HCT116 (cell line): ENCODE measurements at regions not wholly inside any gene's neighbourhood (a gene's known extent, or its start where the extent isn't known, plus 50 kb on each side); places are given as distances from the start of the nearest gene placed in this dataset.

Experiments
- ATAC-seq: fragments of 200-7000 bp; cut with Tn5 transposase; 2 replicates; pipeline ENCODE4 v1.9.1; 2020; ENCODE audit warnings: mild to moderate bottlenecking, moderate library complexity
- BruUV-seq: library from RNA; stranded (reverse); fragments of 400-500 nt; replicated peaks from 2 replicates; lab custom pipeline; 2021; lab: Mats Ljungman, UMichigan
- CTCF ChIA-PET: fragments of 300-600 bp; sonication (Branson Sonifier 250); formaldehyde crosslinking; loops from one replicate; lab custom pipeline; 2021; ENCODE audit warnings: antibody characterized with exemption; lab: Charles Lee
- POLR2A ChIA-PET: fragments of 300-600, 350-600 bp; sonication (Branson Sonifier 250); formaldehyde crosslinking; loops from one replicate; lab custom pipeline; 2021; ENCODE audit warnings: antibody characterized with exemption; lab: Charles Lee
- RAD21 ChIA-PET, 2 experiments: fragments of 300-600 bp; sonication (Branson Sonifier 250); formaldehyde crosslinking; loops; one replicate each; lab custom pipeline; 2023; ENCODE audit warnings: low total read pairs in 2 of 2; ENCODE audit not compliant: uncharacterized antibody in 2 of 2, unreplicated experiment in 2 of 2, low non-redundant PET in 1 of 2; lab: Charles Lee
- DNase-seq: peaks from one replicate; pipeline ENCODE4 v3.0.0-alpha.2; 2010; ENCODE audit warnings: low read depth, low spot score
- H2AFZ ChIP-seq: fragments of 200-600 bp; shearing (Covaris generic), sonication (generic); 2 replicates; pipeline ENCODE4 v1.6.1; 2017; ENCODE audit warnings: low read depth, mixed run types, mixed read lengths, antibody characterized with exemption, low read length; ENCODE audit not compliant: poor library complexity, severe bottlenecking
- H3K27ac ChIP-seq: 2 replicates; pipeline ENCODE4 v1.5.1; 2012; ENCODE audit warnings: low read depth, low read length
- H3K27me3 ChIP-seq: fragments of 200-600 bp; sonication (generic); 2 replicates; pipeline ENCODE4 v1.6.1; 2016; ENCODE audit warnings: mixed run types, low read length, mixed read lengths; ENCODE audit not compliant: insufficient read depth
- H3K36me3 ChIP-seq, 2 experiments: fragments of 200-500 bp in 1 of 2; fragments of 200-600 bp in 1 of 2; sonication (Bioruptor generic) in 1 of 2; sonication (generic) in 1 of 2; 2 replicates each; pipeline versions ENCODE4 v1.5.1 to v1.6.1; 2014 to 2016; ENCODE audit warnings: low read length in 2 of 2, inconsistent platforms in 1 of 2, mixed read lengths in 1 of 2, mixed run types in 1 of 2; ENCODE audit not compliant: insufficient read depth in 2 of 2, control insufficient read depth in 1 of 2
- H3K4me1 ChIP-seq, 2 experiments: fragments of 200-600 bp in 1 of 2; sonication (generic) in 1 of 2; 2 replicates each; pipeline versions ENCODE4 v1.5.1 to v1.6.1; 2012 to 2017; ENCODE audit warnings: low read length in 2 of 2, inconsistent platforms in 1 of 2, mild to moderate bottlenecking in 1 of 2, mixed read lengths in 1 of 2, mixed run types in 1 of 2, moderate library complexity in 1 of 2; ENCODE audit not compliant: insufficient read depth in 2 of 2, control insufficient read depth in 1 of 2
- H3K4me2 ChIP-seq: fragments of 200-600 bp; sonication (generic); 2 replicates; pipeline ENCODE4 v1.6.1; 2017; ENCODE audit warnings: mixed run types, low read length, mixed read lengths
- H3K4me3 ChIP-seq, 2 experiments: fragments of 200-600 bp in 1 of 2; sonication (generic) in 1 of 2; replicated peaks in 1 of 2; 2 replicates each; pipeline ENCODE4 v1.5.1; 2011 to 2016; ENCODE audit warnings: low read length in 2 of 2, control low read depth in 1 of 2, low read depth in 1 of 2, mild to moderate bottlenecking in 1 of 2, mixed read lengths in 1 of 2, mixed run types in 1 of 2
- H3K79me2 ChIP-seq: fragments of 200-600 bp; sonication (generic); 2 replicates; pipeline ENCODE4 v1.6.1; 2017; ENCODE audit warnings: mild to moderate bottlenecking, mixed run types, low read length, moderate library complexity, mixed read lengths; ENCODE audit not compliant: insufficient read depth
- H3K9ac ChIP-seq: fragments of 200-600 bp; sonication (generic); 2 replicates; pipeline ENCODE4 v1.6.1; 2016; ENCODE audit warnings: low read length, mixed read lengths
- H3K9me2 ChIP-seq: fragments of 200-600 bp; sonication (generic), shearing (Covaris generic); 2 replicates; pipeline ENCODE4 v1.6.1; 2017; ENCODE audit warnings: mixed run types, mild to moderate bottlenecking, moderate library complexity; ENCODE audit not compliant: insufficient read depth
- H3K9me3 ChIP-seq, 2 experiments: fragments of 200-500 bp in 1 of 2; fragments of 200-600 bp in 1 of 2; sonication (Bioruptor generic) in 1 of 2; sonication (generic) in 1 of 2; 2 replicates each; pipeline ENCODE4 v1.6.1; 2014 to 2017; ENCODE audit warnings: low read length in 2 of 2, mixed read lengths in 2 of 2, inconsistent platforms in 1 of 2, low read depth in 1 of 2, mild to moderate bottlenecking in 1 of 2, mixed run types in 1 of 2, moderate library complexity in 1 of 2; ENCODE audit not compliant: control insufficient read depth in 1 of 2, insufficient read depth in 1 of 2
- H4K20me1 ChIP-seq: fragments of 200-600 bp; sonication (generic), shearing (Covaris generic); 2 replicates; pipeline ENCODE4 v1.6.1; 2017; ENCODE audit warnings: mixed run types, mild to moderate bottlenecking, moderate library complexity; ENCODE audit not compliant: insufficient read depth
- ATF3 ChIP-seq: IDR thresholded peaks from 2 replicates; pipeline ENCODE4 v1.6.1; 2012
- CTCF ChIP-seq, 3 experiments: fragments of 200-600 bp in 1 of 3; sonication (generic) in 1 of 3; IDR thresholded peaks in 2 of 3; conservative IDR thresholded peaks in 1 of 3; 2 replicates each; pipeline ENCODE4 v1.5.1; 2012 to 2017; ENCODE audit warnings: low read depth in 2 of 3, low read length in 2 of 3, antibody characterized with exemption in 1 of 3, borderline replicate concordance in 1 of 3, control low read depth in 1 of 3, mild to moderate bottlenecking in 1 of 3, mixed read lengths in 1 of 3, mixed run types in 1 of 3, moderate library complexity in 1 of 3; ENCODE audit not compliant: insufficient read depth in 1 of 3
- EGR1 ChIP-seq: IDR thresholded peaks from 2 replicates; pipeline ENCODE4 v1.6.1; 2012; ENCODE audit warnings: low read depth
- EZH2 ChIP-seq: fragments of 200-600 bp; sonication (generic); IDR thresholded peaks from 2 replicates; pipeline ENCODE4 v1.6.1; 2017; ENCODE audit warnings: antibody characterized with exemption, mixed run types
- EZH2phosphoT487 ChIP-seq: fragments of 200-600 bp; IDR thresholded peaks from 2 replicates; pipeline ENCODE4 v1.6.1; 2018; ENCODE audit warnings: antibody characterized with exemption, borderline replicate concordance
- MAX ChIP-seq: IDR thresholded peaks from 2 replicates; pipeline ENCODE4 v1.6.1; 2012
- POLR2A ChIP-seq: IDR thresholded peaks from 2 replicates; pipeline ENCODE4 v1.7.0; 2011; ENCODE audit warnings: borderline replicate concordance; ENCODE audit not compliant: insufficient read depth, insufficient read length; ENCODE audit errors: extremely low read depth
- REST ChIP-seq: IDR thresholded peaks from 2 replicates; pipeline ENCODE4 v1.6.1; 2012; ENCODE audit warnings: low read depth
- TCF7L2 ChIP-seq: IDR thresholded peaks from 2 replicates; pipeline ENCODE4 v1.7.0; 2011; ENCODE audit warnings: borderline replicate concordance, inconsistent platforms; ENCODE audit not compliant: insufficient read depth, insufficient read length; ENCODE audit errors: extremely low read depth
- YY1 ChIP-seq: IDR thresholded peaks from 2 replicates; pipeline ENCODE4 v1.6.1; 2011; ENCODE audit warnings: low read length, low read depth, moderate library complexity, mild to moderate bottlenecking; ENCODE audit not compliant: insufficient replicate concordance; ENCODE audit errors: extremely low read depth
- ZBTB33 ChIP-seq: IDR thresholded peaks from 2 replicates; pipeline ENCODE4 v1.6.1; 2011; ENCODE audit warnings: mild to moderate bottlenecking, low read length, moderate library complexity; ENCODE audit not compliant: insufficient replicate concordance; ENCODE audit errors: extremely low read depth
- ZNF274 ChIP-seq: fragments of 200-500 bp; sonication (Bioruptor generic); IDR thresholded peaks from 2 replicates; pipeline ENCODE4 v1.6.1; 2014; ENCODE audit warnings: mild to moderate bottlenecking, low read depth, low read length, inconsistent platforms
- intact Hi-C: fragments of 100-400 bp; cut with micrococcal nuclease; formaldehyde crosslinking; loops from 2 replicates; pipeline ENCODE4 v1.10.0; 2022

- POLR2A ChIA-PET, result no interaction called here
Measured at GRCh38 chr14:81605660-81606059, 72.0 kb upstream of the SEL1L start.

More at GRCh38 chr14:81605660-81606059, 72.0 kb upstream of the SEL1L start:
- DNase-seq (no peak), ATAC-seq (no peak)
- TF ChIP-seq ZNF274, result no peak
- no peak for TF ChIP-seq POLR2A
- TF ChIP-seq EZH2, result no peak
- no peak for TF ChIP-seq ZBTB33
- TF ChIP-seq TCF7L2, result no peak
- no peak for TF ChIP-seq REST
- TF ChIP-seq MAX, result no peak
- TF ChIP-seq EZH2phosphoT487, result no peak
- no peak for TF ChIP-seq EGR1
- no peak for TF ChIP-seq ATF3
- TF ChIP-seq YY1, result no peak
- TF ChIP-seq CTCF (IDR thresholded peaks at IDR 0.05 in 2 of 3, conservative IDR thresholded peaks at IDR 0.05 in 1 of 3; ENCODE audit: borderline replicate concordance in 1 of 3, insufficient read depth in 1 of 3, low read depth in 2 of 3, low read length in 2 of 3), result no peak
- ChIA-PET RAD21 (no interaction called here), CTCF (no interaction called here)
- no peak overlapping the region for H3K9ac ChIP-seq
- no peaks in the 10 kb centered on the region for H3K79me2 ChIP-seq
- H3K9me3 ChIP-seq, result no peaks in the 10 kb centered on the region
- H3K9me2 ChIP-seq, result no peaks in the 10 kb centered on the region
- intact Hi-C loops, result no loop called here
- H3K4me2 ChIP-seq, result no peak overlapping the region
- H3K27ac ChIP-seq, result no peak overlapping the region
- H3K27me3 ChIP-seq, result no peaks in the 10 kb centered on the region
- no peaks in the 10 kb centered on the region for H3K4me1 ChIP-seq
- H4K20me1 ChIP-seq, result no peaks in the 10 kb centered on the region
- BruUV-seq, result no TSS peak
- H2AFZ ChIP-seq, result no peak overlapping the region
- no peak overlapping the region for H3K4me3 ChIP-seq
- H3K36me3 ChIP-seq, result no peaks in the 10 kb centered on the region
